ENCODE measurements at regions not wholly inside any gene's neighbourhood (a gene's known extent, or its start where the extent isn't known, plus 50 kb on each side); places are given as distances from the start of the nearest gene placed in this dataset.

DNA sequence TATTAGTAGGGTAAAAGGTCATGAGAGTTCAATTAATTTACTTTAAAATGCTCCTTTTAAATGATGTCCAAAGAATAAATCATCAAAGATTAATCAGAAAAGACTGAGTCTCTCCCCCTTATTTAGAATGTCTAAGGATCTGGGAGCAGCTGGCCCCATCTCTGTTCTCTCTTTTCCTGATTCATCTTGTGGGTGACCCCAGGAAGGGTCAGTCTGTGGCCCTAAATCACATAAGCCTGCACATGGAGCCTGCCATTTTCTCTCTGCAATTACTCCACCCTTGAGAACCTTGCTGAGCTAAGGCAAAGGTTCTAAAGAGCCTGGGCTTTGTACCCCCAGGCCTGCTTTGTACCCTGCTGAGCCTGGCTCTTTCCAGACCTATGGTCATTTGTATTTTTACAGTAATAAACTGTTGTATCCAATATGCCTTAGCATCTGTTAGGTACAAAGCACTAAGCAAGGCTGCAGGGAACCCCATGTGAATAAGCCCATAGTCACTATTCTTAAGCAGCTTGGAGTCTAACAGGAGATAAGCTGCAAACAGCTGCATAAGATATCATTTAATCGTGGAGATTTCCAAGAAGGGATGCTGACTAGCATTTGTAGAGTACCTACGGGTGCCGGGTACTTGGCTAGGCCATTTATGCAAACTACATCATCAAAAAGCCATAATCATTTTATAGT is 431.0 kb upstream of the MARCKS start:
- TF ChIP-seq, protein P1, sequence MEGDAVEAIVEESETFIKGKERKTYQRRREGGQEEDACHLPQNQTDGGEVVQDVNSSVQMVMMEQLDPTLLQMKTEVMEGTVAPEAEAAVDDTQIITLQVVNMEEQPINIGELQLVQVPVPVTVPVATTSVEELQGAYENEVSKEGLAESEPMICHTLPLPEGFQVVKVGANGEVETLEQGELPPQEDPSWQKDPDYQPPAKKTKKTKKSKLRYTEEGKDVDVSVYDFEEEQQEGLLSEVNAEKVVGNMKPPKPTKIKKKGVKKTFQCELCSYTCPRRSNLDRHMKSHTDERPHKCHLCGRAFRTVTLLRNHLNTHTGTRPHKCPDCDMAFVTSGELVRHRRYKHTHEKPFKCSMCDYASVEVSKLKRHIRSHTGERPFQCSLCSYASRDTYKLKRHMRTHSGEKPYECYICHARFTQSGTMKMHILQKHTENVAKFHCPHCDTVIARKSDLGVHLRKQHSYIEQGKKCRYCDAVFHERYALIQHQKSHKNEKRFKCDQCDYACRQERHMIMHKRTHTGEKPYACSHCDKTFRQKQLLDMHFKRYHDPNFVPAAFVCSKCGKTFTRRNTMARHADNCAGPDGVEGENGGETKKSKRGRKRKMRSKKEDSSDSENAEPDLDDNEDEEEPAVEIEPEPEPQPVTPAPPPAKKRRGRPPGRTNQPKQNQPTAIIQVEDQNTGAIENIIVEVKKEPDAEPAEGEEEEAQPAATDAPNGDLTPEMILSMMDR (conservative IDR thresholded peaks at IDR 0.05), result no peak
- TF ChIP-seq ZFX (IDR thresholded peaks at IDR 0.05), result no peak

All from C4-2B (cell line).